Naive thymus-derived CD4-positive, alpha-beta T cell (primary cell): ENCODE measurements at regions not wholly inside any gene's neighbourhood (a gene's known extent, or its start where the extent isn't known, plus 50 kb on each side); places are given as distances from the start of the nearest gene placed in this dataset.
"Not testable (repeated sequence)": the region's sequence is repeated elsewhere in the genome, so short reads cannot be mapped to it uniquely, and the experiment has no call there.

ENCODE experiments used
- ATAC-seq: fragments of 150-1000 bp; cut with Tn5 transposase; 2 replicates; pipeline ENCODE4 v1.10.0; 2021; ENCODE audit warnings: mild to moderate bottlenecking, moderate library complexity
- CTCF ChIA-PET: fragments of 350-600 bp; sonication (Branson Sonifier 250); formaldehyde crosslinking; loops from one replicate; lab custom pipeline; 2021; ENCODE audit warnings: antibody characterized with exemption; lab: Charles Lee
- POLR2A ChIA-PET: fragments of 350-600 bp; sonication (Branson Sonifier 250); formaldehyde crosslinking; loops from one replicate; lab custom pipeline; 2021; ENCODE audit warnings: antibody characterized with exemption, inconsistent platforms; lab: Charles Lee
- DNase-seq, 9 donors: peaks; one replicate each; pipeline versions ENCODE4 v3.0.0 to v3.0.0-alpha.2; 2020 to 2022; ENCODE audit warnings: mixed read lengths in 1 of 9
- H3K27ac ChIP-seq: one replicate; pipeline ENCODE4 v1.7.0; 2013; ENCODE audit warnings: mild to moderate bottlenecking, low read depth, low read length, moderate library complexity
- H3K27me3 ChIP-seq, 2 donors: one replicate each; pipeline ENCODE4 v1.7.0; 2013; ENCODE audit warnings: low read length in 2 of 2, mild to moderate bottlenecking in 2 of 2, moderate library complexity in 2 of 2; ENCODE audit not compliant: control insufficient read depth in 2 of 2, insufficient read depth in 2 of 2
- H3K36me3 ChIP-seq, 3 experiments: 1 replicate in 2 of 3; 2 replicates in 1 of 3; pipeline ENCODE4 v1.7.0; 2013; ENCODE audit warnings: low read length in 3 of 3, mild to moderate bottlenecking in 3 of 3, moderate library complexity in 1 of 3; ENCODE audit not compliant: insufficient read depth in 3 of 3, control insufficient read depth in 2 of 3
- H3K4me1 ChIP-seq, 2 donors: one replicate each; pipeline ENCODE4 v1.7.0; 2013; ENCODE audit warnings: low read length in 2 of 2, mild to moderate bottlenecking in 2 of 2, moderate library complexity in 1 of 2; ENCODE audit not compliant: control insufficient read depth in 2 of 2, insufficient read depth in 2 of 2
- H3K4me3 ChIP-seq: 2 replicates; pipeline ENCODE4 v1.7.0; 2013; ENCODE audit warnings: mild to moderate bottlenecking, low read length
- H3K9me3 ChIP-seq, 3 experiments: 1 replicate in 2 of 3; 2 replicates in 1 of 3; pipeline ENCODE4 v1.7.0; 2013; ENCODE audit warnings: low read length in 3 of 3; ENCODE audit not compliant: control insufficient read depth in 2 of 3
- H3K27ac Mint-ChIP-seq, 9 donors: one replicate each; pipeline ENCODE4 v1.8.0; 2020 to 2022; ENCODE audit warnings: mixed read lengths in 9 of 9, mild to moderate bottlenecking in 8 of 9, moderate library complexity in 5 of 9, inconsistent platforms in 2 of 9
- H3K27me3 Mint-ChIP-seq, 5 donors: one replicate each; pipeline ENCODE4 v1.8.0; 2021 to 2022; ENCODE audit warnings: mixed read lengths in 5 of 5, mild to moderate bottlenecking in 1 of 5
- H3K36me3 Mint-ChIP-seq, 5 donors: one replicate each; pipeline ENCODE4 v1.8.0; 2020 to 2022; ENCODE audit warnings: mixed read lengths in 5 of 5, mild to moderate bottlenecking in 3 of 5, inconsistent platforms in 1 of 5
- H3K4me1 Mint-ChIP-seq, 7 donors: one replicate each; pipeline ENCODE4 v1.8.0; 2020 to 2022; ENCODE audit warnings: mixed read lengths in 7 of 7, mild to moderate bottlenecking in 3 of 7, inconsistent platforms in 1 of 7
- H3K4me3 Mint-ChIP-seq, 10 donors: one replicate each; pipeline ENCODE4 v1.8.0; 2020 to 2022; ENCODE audit warnings: mild to moderate bottlenecking in 10 of 10, mixed read lengths in 10 of 10, moderate library complexity in 6 of 10, inconsistent platforms in 2 of 10
- H3K9me3 Mint-ChIP-seq, 11 donors: one replicate each; pipeline ENCODE4 v1.8.0; 2020 to 2022; ENCODE audit warnings: mixed read lengths in 11 of 11, mild to moderate bottlenecking in 4 of 11, inconsistent platforms in 1 of 11, moderate library complexity in 1 of 11
- intact Hi-C, 2 donors: fragments of 100-400 bp; cut with micrococcal nuclease; formaldehyde crosslinking; loops; one replicate each; pipeline ENCODE4 v1.15.1; 2023

- ChIA-PET POLR2A (no interaction called here), CTCF (no interaction called here)
- ATAC-seq: no peak
- Histone ChIP-seq H3K36me3 (no peaks in the 10 kb centered on the region), H3K4me3 (no peak overlapping the region), H3K27me3 (no peaks in the 10 kb centered on the region), H3K4me1 (no peaks in the 10 kb centered on the region), H3K9me3 (no peaks in the 10 kb centered on the region), H3K27ac (no peak overlapping the region)
- no peaks in the 10 kb centered on the region for H3K36me3 Mint-ChIP-seq
- intact Hi-C loops: no loop called here
- DNase-seq: no peak
- H3K27ac Mint-ChIP-seq: no peak overlapping the region
- peaks cover 0 to 11% (median 2%) of the 10 kb centered on the region in 11 donors for H3K9me3 Mint-ChIP-seq
- H3K27me3 Mint-ChIP-seq: no peaks in the 10 kb centered on the region
- H3K4me3 Mint-ChIP-seq: no peak overlapping the region
- H3K4me1 Mint-ChIP-seq: no peaks in the 10 kb centered on the region
Observed at GRCh38 chr6:85047818-85048217, 283.4 kb upstream of the TBX18 start.

GRCh38 chr6:85045767-85046166, 281.4 kb upstream of the TBX18 start:
- H3K9me3 Mint-ChIP-seq: peaks cover 0 to 19% (median 4%) of the 10 kb centered on the region in 11 donors
- CTCF ChIA-PET, DNase-seq, H3K4me1 ChIP-seq, H3K9me3 ChIP-seq, intact Hi-C loops, H3K27ac Mint-ChIP-seq, H3K36me3 Mint-ChIP-seq, H3K36me3 ChIP-seq, H3K4me3 ChIP-seq, ATAC-seq, H3K4me1 Mint-ChIP-seq, H3K27me3 Mint-ChIP-seq, POLR2A ChIA-PET, H3K27ac ChIP-seq, H3K27me3 ChIP-seq, H3K4me3 Mint-ChIP-seq: not testable (repeated sequence)

- Histone ChIP-seq H3K36me3 (no peaks in the 10 kb centered on the region), H3K4me1 (no peaks in the 10 kb centered on the region), H3K27ac (no peak overlapping the region), H3K9me3 (no peaks in the 10 kb centered on the region), H3K27me3 (no peaks in the 10 kb centered on the region), H3K4me3 (no peak overlapping the region)
- no peak overlapping the region for H3K4me3 Mint-ChIP-seq
- intact Hi-C loops: no loop called here
- no peaks in the 10 kb centered on the region for H3K4me1 Mint-ChIP-seq
- H3K27ac Mint-ChIP-seq: no peak overlapping the region
- peaks cover 0 to 19% (median 4%) of the 10 kb centered on the region in 11 donors for H3K9me3 Mint-ChIP-seq
- ChIA-PET CTCF (no interaction called here), POLR2A (no interaction called here)
- no peaks in the 10 kb centered on the region for H3K36me3 Mint-ChIP-seq
- DNase-seq (no peak), ATAC-seq (no peak)
- peaks cover 0 to 5% (median 0%) of the 10 kb centered on the region in 5 donors for H3K27me3 Mint-ChIP-seq
Observed at GRCh38 chr6:85044361-85044760, 280.0 kb upstream of the TBX18 start.

- no peak overlapping the region for H3K4me3 ChIP-seq
- H3K9me3 ChIP-seq: no peaks in the 10 kb centered on the region
- ATAC-seq: no peak
- DNase-seq: no peak
- POLR2A ChIA-PET: no interaction called here
- no peaks in the 10 kb centered on the region for H3K27me3 ChIP-seq
- CTCF ChIA-PET: no interaction called here
- no peak overlapping the region for H3K4me3 Mint-ChIP-seq
- intact Hi-C loops: no loop called here
- H3K27ac ChIP-seq: no peak overlapping the region
- peaks cover 0 to 5% (median 0%) of the 10 kb centered on the region in 5 donors for H3K27me3 Mint-ChIP-seq
- no peaks in the 10 kb centered on the region for H3K4me1 ChIP-seq
- no peaks in the 10 kb centered on the region for H3K4me1 Mint-ChIP-seq
- H3K36me3 Mint-ChIP-seq: no peaks in the 10 kb centered on the region
- no peak overlapping the region for H3K27ac Mint-ChIP-seq
- H3K9me3 Mint-ChIP-seq: peaks cover 0 to 20% (median 4%) of the 10 kb centered on the region in 11 donors
- H3K36me3 ChIP-seq: no peaks in the 10 kb centered on the region
Observed at GRCh38 chr6:85041376-85041775, 277.0 kb upstream of the TBX18 start.

GRCh38 chr6:85037221-85037620, 272.8 kb upstream of the TBX18 start:
- Mint-ChIP-seq H3K4me1 (no peaks in the 10 kb centered on the region), H3K9me3 (peaks cover 10 to 24% (median 18%) of the 10 kb centered on the region in 11 donors), H3K27me3 (peaks cover 0 to 2% (median 0%) of the 10 kb centered on the region in 5 donors), H3K36me3 (peaks cover 0 to 4% (median 0%) of the 10 kb centered on the region in 5 donors), H3K4me3 (no peak overlapping the region), H3K27ac (no peak overlapping the region)
- ChIA-PET CTCF (interaction anchor here (1.1 kb wide), 1 partner anchor 17 kb away, joined by 3 read pairs; no protein-coding TSS in a partner anchor), POLR2A (no interaction called here)
- intact Hi-C loops: no loop called here
- Histone ChIP-seq H3K27ac (no peak overlapping the region), H3K27me3 (no peaks in the 10 kb centered on the region), H3K4me3 (no peak overlapping the region), H3K36me3 (no peaks in the 10 kb centered on the region), H3K9me3 (peaks cover 0 to 8% (median 0%) of the 10 kb centered on the region in 3 experiments), H3K4me1 (no peaks in the 10 kb centered on the region)
- ATAC-seq (no peak), DNase-seq (no peak)

GRCh38 chr6:85035766-85036165, 271.4 kb upstream of the TBX18 start:
- intact Hi-C loops: no loop called here

GRCh38 chr6:85033547-85033946, 269.1 kb upstream of the TBX18 start:
- intact Hi-C loops: no loop called here
- peaks cover 0 to 4% (median 0%) of the 10 kb centered on the region in 5 donors for H3K36me3 Mint-ChIP-seq

More at GRCh38 chr6:85035766-85036165, 271.4 kb upstream of the TBX18 start:
- no peak overlapping the region for H3K4me3 ChIP-seq
- POLR2A ChIA-PET: no interaction called here
- Mint-ChIP-seq H3K4me1 (no peaks in the 10 kb centered on the region), H3K27ac (no peak overlapping the region), H3K36me3 (peaks cover 0 to 4% (median 0%) of the 10 kb centered on the region in 5 donors), H3K4me3 (no peak overlapping the region), H3K27me3 (no peaks in the 10 kb centered on the region), H3K9me3 (peaks cover 8 to 21% (median 15%) of the 10 kb centered on the region in 11 donors)
- DNase-seq (no peak), ATAC-seq (no peak)
- no peaks in the 10 kb centered on the region for H3K27me3 ChIP-seq
- no peaks in the 10 kb centered on the region for H3K4me1 ChIP-seq
- no peak overlapping the region for H3K27ac ChIP-seq
- no peaks in the 10 kb centered on the region for H3K36me3 ChIP-seq
- CTCF ChIA-PET: no interaction called here
- H3K9me3 ChIP-seq: peaks cover 0 to 8% (median 0%) of the 10 kb centered on the region in 3 experiments

More at GRCh38 chr6:85033547-85033946, 269.1 kb upstream of the TBX18 start:
- Histone ChIP-seq H3K4me1 (no peaks in the 10 kb centered on the region), H3K36me3 (no peaks in the 10 kb centered on the region), H3K27ac (no peak overlapping the region), H3K4me3 (no peak overlapping the region), H3K27me3 (no peaks in the 10 kb centered on the region), H3K9me3 (peaks cover 0 to 10% (median 0%) of the 10 kb centered on the region in 3 experiments)
- Mint-ChIP-seq H3K27me3 (no peaks in the 10 kb centered on the region), H3K27ac (no peak overlapping the region), H3K4me1 (no peaks in the 10 kb centered on the region), H3K4me3 (no peak overlapping the region), H3K9me3 (peaks cover 8 to 22% (median 16%) of the 10 kb centered on the region in 11 donors)
- ATAC-seq (no peak), DNase-seq (no peak)
- ChIA-PET POLR2A (no interaction called here), CTCF (no interaction called here)
